GM12801 (cell line): ENCODE measurements at regions not wholly inside any gene's neighbourhood (a gene's known extent, or its start where the extent isn't known, plus 50 kb on each side); places are given as distances from the start of the nearest gene placed in this dataset.

Experiments
- CTCF ChIP-seq: IDR thresholded peaks from one replicate; pipeline ENCODE4 v1.5.1; 2011; ENCODE audit warnings: control low read depth; ENCODE audit not compliant: insufficient read length; ENCODE audit errors: extremely low read depth

- no peak for TF ChIP-seq CTCF
Observed at GRCh38 chr2:60380411-60380810, 173.0 kb downstream of the BCL11A start.

GRCh38 chr2:60379684-60380083 lies 173.8 kb downstream of the BCL11A start:
- no peak for TF ChIP-seq CTCF

GRCh38 chr2:60379216-60379615 lies 174.2 kb downstream of the BCL11A start:
- no peak for TF ChIP-seq CTCF

GRCh38 chr2:60377825-60378224 lies 175.6 kb downstream of the BCL11A start:
- no peak for TF ChIP-seq CTCF

GRCh38 chr2:60376252-60376651 lies 177.2 kb downstream of the BCL11A start:
- TF ChIP-seq CTCF = no peak

GRCh38 chr2:60371681-60372080 lies 181.8 kb downstream of the BCL11A start:
- TF ChIP-seq CTCF = no peak

- TF ChIP-seq CTCF = no peak
Observed at GRCh38 chr2:60371219-60371618, 182.2 kb downstream of the BCL11A start.

- TF ChIP-seq CTCF = no peak
Observed at GRCh38 chr2:60370814-60371213, 182.6 kb downstream of the BCL11A start.
